NCI-H1048 (cell line): ENCODE measurements at regions not wholly inside any gene's neighbourhood (a gene's known extent, or its start where the extent isn't known, plus 50 kb on each side); places are given as distances from the start of the nearest gene placed in this dataset.
"Not testable (repeated sequence)": the region's sequence is repeated elsewhere in the genome, so short reads cannot be mapped to it uniquely, and the experiment has no call there.

Source experiments
- DNase-seq: peaks from one replicate; lab custom pipeline; 2025; lab: John Stamatoyannopoulos, UW

DNA sequence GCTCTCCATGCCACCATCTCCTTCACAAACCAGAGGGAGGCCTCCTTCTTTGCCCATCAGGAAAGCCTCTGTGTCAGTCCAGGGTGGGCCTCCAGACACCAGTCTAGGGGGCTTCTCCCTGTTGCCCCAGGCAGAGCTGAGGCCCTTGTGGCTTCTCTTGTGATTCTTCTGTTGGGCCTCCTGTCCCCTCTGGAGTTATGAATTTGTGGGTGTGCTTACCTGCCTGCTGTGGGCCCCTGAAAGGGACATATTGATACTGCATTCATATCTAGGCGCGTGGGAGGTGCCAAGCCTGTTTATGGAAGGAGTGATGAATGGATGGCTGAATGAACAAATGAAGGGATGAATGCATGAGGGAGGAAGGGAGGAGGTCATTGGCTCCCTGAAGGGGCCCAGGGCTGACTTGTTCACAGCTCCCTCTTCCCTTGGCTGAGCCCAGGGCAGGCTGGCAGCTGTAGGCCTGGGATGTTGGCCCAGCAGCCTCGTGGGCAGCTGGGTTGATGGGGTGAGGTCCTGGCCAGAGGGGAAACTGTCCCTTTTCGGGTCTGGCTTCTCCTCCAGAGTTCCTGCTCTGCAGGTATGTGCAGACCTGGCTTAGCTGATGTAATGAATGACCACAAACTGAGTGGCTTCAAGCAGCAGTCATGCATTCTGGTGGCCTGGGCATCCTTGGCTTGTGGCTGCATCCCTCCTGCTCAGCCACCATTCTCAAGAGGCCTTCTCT lies 195.4 kb downstream of the GOLGA6L6 start:
- DNase-seq = no peak

DNA sequence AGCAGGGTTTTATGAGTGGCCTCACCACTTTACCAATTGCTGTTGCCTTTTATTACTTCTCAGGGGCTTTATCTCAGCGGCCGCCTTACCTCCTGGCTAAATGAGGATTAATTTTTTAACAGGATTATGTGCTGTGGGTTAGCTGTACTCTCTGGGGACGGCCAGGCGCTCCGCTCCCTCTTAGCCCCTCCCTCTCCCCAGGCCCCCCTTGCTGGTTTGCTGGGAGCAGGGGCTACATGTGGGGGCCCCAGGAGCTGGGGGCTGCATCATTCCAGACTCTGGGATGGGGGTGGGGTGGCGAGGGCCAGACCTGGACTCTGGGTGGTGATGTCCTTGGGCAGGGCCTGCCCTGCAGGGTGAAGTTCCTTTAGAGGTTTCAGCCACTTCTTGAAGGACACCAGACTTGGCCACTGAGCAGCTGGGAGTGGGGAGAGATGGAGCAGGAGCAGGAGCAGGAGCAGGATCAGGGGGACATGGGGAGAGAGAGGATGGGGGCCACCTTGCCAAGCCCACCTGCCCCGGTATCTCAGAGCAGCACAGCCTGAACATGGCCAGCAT lies 196.1 kb downstream of the GOLGA6L6 start:
- no peak for DNase-seq

DNA sequence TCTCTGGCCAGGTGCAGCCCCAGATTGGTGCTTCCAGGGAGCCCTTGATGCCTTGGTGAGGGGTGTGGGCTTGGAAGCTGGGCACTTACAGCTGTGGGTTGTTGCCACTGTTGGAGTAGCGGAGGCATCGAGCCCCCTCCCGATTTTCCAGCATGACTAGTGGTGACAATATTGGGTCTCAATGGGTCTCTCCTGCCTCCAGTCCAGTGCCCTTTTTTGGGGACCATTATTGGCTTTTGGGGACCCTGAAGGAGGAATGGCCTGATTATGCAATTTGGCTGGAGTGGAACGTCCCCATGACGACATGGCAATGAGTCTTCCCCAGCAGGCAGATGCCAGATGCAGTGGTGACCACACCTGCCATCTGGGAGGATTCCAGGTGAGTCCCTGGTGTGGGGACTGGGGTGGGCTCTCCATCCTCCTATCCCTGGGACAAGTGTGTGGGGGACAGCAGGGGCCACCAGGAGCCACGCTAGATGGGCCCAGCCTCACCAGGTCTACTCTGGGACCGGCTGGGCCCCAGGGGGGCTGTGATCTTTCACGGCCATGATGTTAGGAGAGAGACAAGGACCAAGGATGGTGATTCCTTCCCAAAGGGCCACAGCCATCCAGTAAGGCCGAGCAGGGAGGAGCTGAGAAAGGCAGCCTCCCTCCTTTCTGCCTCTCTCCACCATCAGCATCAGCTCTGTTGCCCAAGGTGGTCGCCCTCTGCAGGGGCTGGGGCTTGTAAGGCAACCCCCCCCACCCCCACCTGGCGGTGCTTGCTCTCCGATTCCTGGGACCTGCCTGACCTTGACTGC lies 196.8 kb downstream of the GOLGA6L6 start:
- DNase-seq = no peak

- DNase-seq = not testable (repeated sequence)
Measured at GRCh38 chr15:20343395-20344211, 198.0 kb downstream of the GOLGA6L6 start.

GRCh38 chr15:20342601-20343394 lies 198.8 kb downstream of the GOLGA6L6 start:
- DNase-seq = not testable (repeated sequence)

DNA sequence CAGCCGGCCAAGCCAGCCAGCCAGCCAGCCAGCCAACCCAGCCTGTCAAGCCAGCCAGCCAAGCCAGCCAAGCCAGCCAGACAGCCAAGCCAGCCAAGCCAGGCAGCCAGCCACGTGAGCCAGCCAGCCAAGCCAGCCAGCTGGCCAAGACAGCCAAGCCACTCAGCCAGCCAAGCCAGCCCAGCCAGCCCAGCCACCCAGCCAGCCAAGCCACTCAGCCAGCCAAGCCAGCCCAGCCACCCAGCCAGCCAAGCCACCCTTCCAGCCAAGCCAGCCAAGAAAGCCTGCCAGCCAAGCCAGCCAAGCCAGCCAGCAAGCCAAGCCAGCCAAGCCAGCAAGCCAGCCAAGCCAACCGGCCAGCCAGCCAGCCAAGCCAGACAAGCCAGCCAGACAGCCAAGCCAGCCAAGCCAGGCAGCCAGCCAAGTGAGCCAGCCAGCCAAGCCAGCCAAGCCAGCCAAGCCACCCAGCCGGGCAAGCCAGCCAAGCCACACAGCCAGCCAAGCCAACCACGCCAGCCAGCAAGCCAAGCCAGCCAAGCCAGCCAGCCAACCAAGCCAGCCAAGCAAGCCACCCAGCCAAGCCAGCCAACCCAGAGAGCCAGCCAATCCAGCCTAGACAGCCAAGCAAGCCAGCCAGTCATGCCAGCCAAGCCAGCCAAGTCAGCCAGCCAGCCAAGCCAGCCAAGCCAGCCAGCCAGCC lies 199.5 kb downstream of the GOLGA6L6 start:
- no peak for DNase-seq

- no peak for DNase-seq
Measured at GRCh38 chr15:20340931-20341661, 200.5 kb downstream of the GOLGA6L6 start.

DNA sequence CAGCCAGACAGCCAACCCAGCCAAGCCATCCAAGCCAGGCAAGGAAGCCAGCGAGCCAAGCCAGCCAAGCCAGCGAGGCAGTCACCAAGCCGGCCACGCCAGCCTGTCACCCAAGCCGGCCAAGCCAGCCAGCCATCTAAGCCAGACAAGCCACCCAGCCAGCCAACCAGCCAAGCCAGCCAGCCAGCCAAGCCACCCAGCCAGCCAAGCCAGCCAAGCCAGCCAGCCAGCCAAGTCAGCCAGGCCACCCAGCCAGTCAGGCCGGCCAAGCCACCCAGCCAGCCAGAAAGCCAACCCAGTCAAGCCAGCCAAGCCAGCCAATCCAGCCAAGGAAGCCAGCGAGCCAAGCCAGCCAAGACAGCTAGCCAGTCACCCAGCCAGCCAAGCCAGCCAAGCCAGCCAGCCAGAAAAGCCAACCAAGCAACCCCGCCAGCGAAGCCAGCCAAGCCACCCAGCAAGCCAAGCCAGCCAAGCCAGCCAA lies 201.2 kb downstream of the GOLGA6L6 start:
- DNase-seq = no peak

GRCh38 chr15:20339086-20339791 lies 202.4 kb downstream of the GOLGA6L6 start:
- not testable (repeated sequence) for DNase-seq

GRCh38 chr15:20338671-20339070 lies 202.9 kb downstream of the GOLGA6L6 start:
- not testable (repeated sequence) for DNase-seq

DNA sequence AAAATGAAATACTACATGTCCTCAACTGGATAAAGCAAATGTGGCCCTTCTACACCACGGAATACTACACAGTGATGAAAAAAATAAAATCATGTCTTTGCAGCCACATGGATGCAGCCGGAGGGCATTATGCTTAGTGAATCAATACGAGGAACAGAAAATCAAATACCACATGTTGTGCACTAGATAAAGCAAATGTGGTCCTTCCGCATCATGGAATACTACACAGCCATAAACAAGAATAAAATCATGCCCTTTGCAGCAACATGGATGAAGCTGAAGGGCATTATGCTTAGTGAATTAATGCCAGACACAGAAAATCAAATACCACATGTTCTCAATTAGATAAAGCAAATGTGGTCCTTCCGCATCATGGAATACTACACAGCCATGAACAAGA lies 204.4 kb downstream of the GOLGA6L6 start:
- DNase-seq = not testable (repeated sequence)

DNA sequence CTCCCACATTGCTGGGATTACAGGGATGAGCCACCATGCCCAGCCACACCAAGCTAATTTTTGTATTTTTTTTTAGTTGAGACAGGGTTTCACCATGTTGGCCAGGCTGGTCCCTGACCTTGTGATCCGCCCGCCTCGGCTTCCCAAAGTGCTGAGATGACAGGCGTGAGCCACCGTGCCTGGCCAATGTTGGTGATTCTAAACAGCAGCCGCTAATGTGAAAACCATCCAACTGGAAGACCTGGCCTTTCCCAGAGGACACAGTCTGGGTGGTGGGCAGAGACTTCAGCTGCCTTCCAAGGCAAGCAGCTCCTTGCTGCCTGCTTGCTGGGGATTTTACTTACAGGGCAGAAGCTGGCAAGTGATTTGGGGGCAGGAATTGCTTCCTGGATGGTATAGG lies 207.1 kb downstream of the GOLGA6L6 start:
- not testable (repeated sequence) for DNase-seq

- DNase-seq = not testable (repeated sequence)
Measured at GRCh38 chr15:20325751-20326150, 215.8 kb downstream of the GOLGA6L6 start.

- DNase-seq = not testable (repeated sequence)
Measured at GRCh38 chr15:20317132-20317531, 224.5 kb downstream of the GOLGA6L6 start.

- not testable (repeated sequence) for DNase-seq
Measured at GRCh38 chr15:20311014-20311680, 230.5 kb downstream of the GOLGA6L6 start.

DNA sequence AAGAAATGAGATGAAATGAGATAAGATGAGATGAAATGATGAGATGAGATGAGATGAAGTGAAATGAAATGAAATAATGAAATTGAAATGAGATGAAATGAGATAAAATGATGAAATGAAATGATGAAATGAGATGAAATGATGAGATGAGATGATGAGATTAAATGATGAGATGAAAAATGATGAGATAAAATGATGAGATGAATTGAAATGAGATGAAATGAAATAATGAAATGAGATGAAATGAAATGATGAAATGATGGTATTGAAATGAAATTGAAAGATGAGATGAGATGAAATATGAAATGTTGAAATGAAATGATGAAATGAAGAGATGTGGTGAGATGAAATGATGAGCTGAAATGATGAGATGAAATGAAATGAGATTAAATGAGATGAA lies 231.0 kb downstream of the GOLGA6L6 start:
- no peak for DNase-seq

- DNase-seq = not testable (repeated sequence)
Measured at GRCh38 chr15:20309966-20310365, 231.6 kb downstream of the GOLGA6L6 start.

GRCh38 chr15:20309395-20309794 lies 232.2 kb downstream of the GOLGA6L6 start:
- DNase-seq = not testable (repeated sequence)
